ENCODE measurements at regions not wholly inside any gene's neighbourhood (a gene's known extent, or its start where the extent isn't known, plus 50 kb on each side); places are given as distances from the start of the nearest gene placed in this dataset.

GRCh38 chr2:123597988-123598387 lies 427.1 kb upstream of the CNTNAP5 start:
- no peak for TF ChIP-seq CTCF (IDR thresholded peaks at IDR 0.05; ENCODE audit: borderline replicate concordance, extremely low read depth, low read length, poor library complexity, severe bottlenecking)
- no peak for TF ChIP-seq EZH2 (IDR thresholded peaks at IDR 0.05; ENCODE audit: borderline replicate concordance, low read depth, low read length, severe bottlenecking)

Data from DND-41 (cell line).